Gastroesophageal sphincter (tissue), 4 donors: ENCODE measurements at regions not wholly inside any gene's neighbourhood (a gene's known extent, or its start where the extent isn't known, plus 50 kb on each side); places are given as distances from the start of the nearest gene placed in this dataset.

Experiments used
- ATAC-seq: fragments of 150-250 bp; one replicate; pipeline ENCODE4 v1.9.1; 2016; ENCODE audit warnings: mild to moderate bottlenecking, moderate library complexity
- H3K27ac ChIP-seq, 4 donors: fragments of 200-600 bp; sonication (generic) in 3 of 4; 1 replicate in 3 of 4; 2 replicates in 1 of 4; pipeline ENCODE4 v1.5.1; 2016 to 2019
- H3K27me3 ChIP-seq: fragments of 200-600 bp; sonication (generic); one replicate; pipeline ENCODE4 v1.5.1; 2019
- H3K36me3 ChIP-seq, 2 donors: fragments of 200-600 bp; sonication (generic); one replicate each; pipeline ENCODE4 v1.5.1; 2019; ENCODE audit warnings: control low read depth in 1 of 2
- H3K4me1 ChIP-seq, 3 donors: fragments of 200-600 bp; sonication (generic); 1 replicate in 2 of 3; 2 replicates in 1 of 3; pipeline ENCODE4 v1.5.1; 2016 to 2019; ENCODE audit warnings: control low read depth in 2 of 3
- H3K4me3 ChIP-seq, 2 donors: fragments of 200-600 bp; sonication (generic); one replicate each; pipeline ENCODE4 v1.5.1; 2019; ENCODE audit warnings: mild to moderate bottlenecking in 1 of 2, moderate library complexity in 1 of 2
- H3K9me3 ChIP-seq, 3 donors: fragments of 200-600 bp; sonication (generic); one replicate each; pipeline ENCODE4 v1.5.1; 2017 to 2019; ENCODE audit warnings: control low read depth in 2 of 3
- CTCF ChIP-seq, 4 experiments: fragments of 200-600 bp in 2 of 4; fragments of 450-650 bp in 2 of 4; sonication (generic) in 1 of 4; IDR thresholded peaks; one replicate each; pipeline ENCODE4 v1.5.1; 2017 to 2019; ENCODE audit warnings: antibody characterized with exemption in 4 of 4, mild to moderate bottlenecking in 2 of 4, moderate library complexity in 2 of 4
- EP300 ChIP-seq: sonication (generic); formaldehyde crosslinking; IDR thresholded peaks from one replicate; pipeline ENCODE4 v1.6.1; 2017; ENCODE audit warnings: antibody characterized with exemption, mild to moderate bottlenecking
- POLR2A ChIP-seq, 2 donors: fragments of 450-650 bp; IDR thresholded peaks; one replicate each; pipeline ENCODE4 v1.6.1; 2017; ENCODE audit warnings: antibody characterized with exemption in 2 of 2, mild to moderate bottlenecking in 2 of 2, moderate library complexity in 1 of 2
- POLR2AphosphoS5 ChIP-seq: sonication (generic); formaldehyde crosslinking; IDR thresholded peaks from one replicate; pipeline ENCODE4 v1.6.1; 2017; ENCODE audit warnings: antibody characterized with exemption
- WGBS, 2 donors: methylation state at CpG; one replicate each; pipeline ENCODE4 v1.1.5; 2018; ENCODE audit warnings: low coverage in 1 of 2; 5-methylcytosine and 5-hydroxymethylcytosine counted together

GRCh38 chr1:228546541-228547463 lies 59.6 kb downstream of the RNF187 start:
- Histone ChIP-seq H3K4me1 (no peaks in the 10 kb centered on the region), H3K4me3 (no peak overlapping the region), H3K9me3 (no peaks in the 10 kb centered on the region), H3K27me3 (peaks cover 60% of the 10 kb centered on the region), H3K27ac (no peak overlapping the region), H3K36me3 (no peaks in the 10 kb centered on the region)
- TF ChIP-seq POLR2AphosphoS5 (no peak), EP300 (no peak), POLR2A (IDR thresholded peaks at IDR 0.05) (no peak), CTCF (IDR thresholded peaks at IDR 0.05) (no peak)
- no peak for ATAC-seq
- 76 to 78% methylated on average over 8 to 9 of the region's 12 CpGs for WGBS, 2 donors

GRCh38 chr1:228547464-228547792 lies 60.2 kb downstream of the RNF187 start:
- Histone ChIP-seq H3K4me1 (no peaks in the 10 kb centered on the region), H3K36me3 (no peaks in the 10 kb centered on the region), H3K4me3 (no peak overlapping the region), H3K27me3 (peaks cover 63% of the 10 kb centered on the region), H3K9me3 (no peaks in the 10 kb centered on the region), H3K27ac (no peak overlapping the region)
- TF ChIP-seq POLR2AphosphoS5: no peak
- no peak for TF ChIP-seq EP300
- no peak for TF ChIP-seq CTCF (IDR thresholded peaks at IDR 0.05)
- TF ChIP-seq POLR2A (IDR thresholded peaks at IDR 0.05): no peak
- no peak for ATAC-seq
- 44 to 83% methylated on average over 2 to 3 of the region's 3 CpGs for WGBS, 2 donors

- TF ChIP-seq CTCF (IDR thresholded peaks at IDR 0.05) (no peak), POLR2AphosphoS5 (no peak)
- no peaks in the 10 kb centered on the region for H3K9me3 ChIP-seq
- no peak overlapping the region for H3K4me3 ChIP-seq
- WGBS, 2 donors: 0 to 24% methylated on average over 1 to 2 of the region's 2 CpGs
- H3K36me3 ChIP-seq: no peaks in the 10 kb centered on the region
- H3K27ac ChIP-seq: no peak overlapping the region
- peaks cover 66% of the 10 kb centered on the region for H3K27me3 ChIP-seq
- no peaks in the 10 kb centered on the region for H3K4me1 ChIP-seq
- ATAC-seq: no peak
Observed at GRCh38 chr1:228548788-228549187, 61.6 kb downstream of the RNF187 start.

GRCh38 chr1:228552596-228553176 lies 65.5 kb downstream of the RNF187 start:
- no peak for TF ChIP-seq EP300
- TF ChIP-seq POLR2A (IDR thresholded peaks at IDR 0.05): no peak
- TF ChIP-seq CTCF (IDR thresholded peaks at IDR 0.05): no peak
- no peak for TF ChIP-seq POLR2AphosphoS5
- 17 to 40% methylated on average over 1 to 2 of the region's 5 CpGs for WGBS, 2 donors
- H3K9me3 ChIP-seq: peaks cover 0 to 15% (median 0%) of the 10 kb centered on the region in 3 donors
- no peaks in the 10 kb centered on the region for H3K36me3 ChIP-seq
- H3K4me1 ChIP-seq: no peaks in the 10 kb centered on the region
- H3K4me3 ChIP-seq: no peak overlapping the region
- H3K27me3 ChIP-seq: peaks cover 71% of the 10 kb centered on the region
- H3K27ac ChIP-seq: no peak overlapping the region
- no peak for ATAC-seq

GRCh38 chr1:228554107-228554506 lies 66.9 kb downstream of the RNF187 start:
- ATAC-seq: no peak
- H3K9me3 ChIP-seq: peaks cover 0 to 15% (median 0%) of the 10 kb centered on the region in 3 donors
- H3K36me3 ChIP-seq: no peaks in the 10 kb centered on the region
- H3K27ac ChIP-seq: no peak overlapping the region
- peaks cover 57% of the 10 kb centered on the region for H3K27me3 ChIP-seq
- WGBS, 2 donors: 39% methylated on average over 4 of the region's 6 CpGs; no CpG with 5 or more reads in 1 of the 2 donors
- no peaks in the 10 kb centered on the region for H3K4me1 ChIP-seq
- TF ChIP-seq POLR2AphosphoS5: no peak
- no peak for TF ChIP-seq POLR2A (IDR thresholded peaks at IDR 0.05)
- TF ChIP-seq CTCF (IDR thresholded peaks at IDR 0.05): no peak
- no peak for TF ChIP-seq EP300
- H3K4me3 ChIP-seq: no peak overlapping the region
